Right hindlimb (tissue), 1 donor: ENCODE measurements at regions not wholly inside any gene's neighbourhood (a gene's known extent, or its start where the extent isn't known, plus 50 kb on each side); places are given as distances from the start of the nearest gene placed in this dataset.
"Not testable (repeated sequence)": the region's sequence is repeated elsewhere in the genome, so short reads cannot be mapped to it uniquely, and the experiment has no call there.

Source experiments
- DNase-seq: peaks from one replicate; pipeline ENCODE4 v3.0.0-alpha.2; 2018

GRCh38 chr2:219727771-219728429, 100.5 kb downstream of the SLC4A3 start:
- DNase-seq: no peak

- DNase-seq: no peak
These were observed 101.6 kb downstream of the SLC4A3 start for GRCh38 chr2:219728991-219729487.

- no peak for DNase-seq
These were observed 103.7 kb downstream of the SLC4A3 start for GRCh38 chr2:219731173-219731572.

- DNase-seq: no peak
These were observed 105.7 kb downstream of the SLC4A3 start for GRCh38 chr2:219733106-219733505.

- DNase-seq: no peak
These were observed 106.3 kb downstream of the SLC4A3 start for GRCh38 chr2:219733746-219734145.

- DNase-seq: peak; percentile 75
These were observed 108.8 kb downstream of the SLC4A3 start for GRCh38 chr2:219736209-219736608.

GRCh38 chr2:219737270-219737691, 109.9 kb downstream of the SLC4A3 start:
- peak; percentile 67 for DNase-seq

- no peak for DNase-seq
These were observed 111.6 kb downstream of the SLC4A3 start for GRCh38 chr2:219739066-219739465.

GRCh38 chr2:219739866-219740440, 112.5 kb downstream of the SLC4A3 start:
- DNase-seq: no peak

- no peak for DNase-seq
These were observed 116.1 kb downstream of the SLC4A3 start for GRCh38 chr2:219743548-219743947.

GRCh38 chr2:219744066-219744465, 116.6 kb downstream of the SLC4A3 start:
- DNase-seq: no peak

GRCh38 chr2:219744600-219744999, 117.2 kb downstream of the SLC4A3 start:
- DNase-seq: no peak

GRCh38 chr2:219747637-219748036, 120.2 kb downstream of the SLC4A3 start:
- DNase-seq: no peak

- DNase-seq: no peak
These were observed 121.5 kb downstream of the SLC4A3 start for GRCh38 chr2:219748671-219749570.

- not testable (repeated sequence) for DNase-seq
These were observed 123.7 kb downstream of the SLC4A3 start for GRCh38 chr2:219751121-219751520.

- DNase-seq: no peak
These were observed 125.3 kb downstream of the SLC4A3 start for GRCh38 chr2:219752726-219753125.

GRCh38 chr2:219758907-219759680, 131.7 kb downstream of the SLC4A3 start:
- no peak for DNase-seq

- DNase-seq: no peak
These were observed 132.4 kb downstream of the SLC4A3 start for GRCh38 chr2:219759801-219760200.

GRCh38 chr2:219765231-219765911, 137.9 kb downstream of the SLC4A3 start:
- no peak for DNase-seq

- no peak for DNase-seq
These were observed 139.2 kb downstream of the SLC4A3 start for GRCh38 chr2:219766658-219767057.

GRCh38 chr2:219769090-219769910, 141.9 kb downstream of the SLC4A3 start:
- peak; percentile 85 for DNase-seq
